RWPE1 (cell line): ENCODE measurements at regions not wholly inside any gene's neighbourhood (a gene's known extent, or its start where the extent isn't known, plus 50 kb on each side); places are given as distances from the start of the nearest gene placed in this dataset.

Experiments used
- CTCF ChIA-PET: fragments of 350-600 bp; sonication (Branson Sonifier 250); formaldehyde crosslinking; extraction: SDS; loops from one replicate; lab custom pipeline; 2021; lab: Yijun Ruan, JAX
- POLR2A ChIA-PET: fragments of 400-600 bp; formaldehyde crosslinking; extraction: SDS; loops from one replicate; lab custom pipeline; 2020; ENCODE audit warnings: antibody characterized with exemption; ENCODE audit not compliant: low non-redundant PET; lab: Yijun Ruan, JAX
- DNase-seq: peaks from one replicate; pipeline ENCODE4 v3.0.0; 2012; ENCODE audit warnings: low spot score
- H3K27ac ChIP-seq: fragments of 450-650 bp; 2 replicates; pipeline ENCODE4 v1.5.1; 2017
- CTCF ChIP-seq: fragments of 450-650 bp; conservative IDR thresholded peaks from 2 replicates; pipeline ENCODE4 v1.5.1; 2017; ENCODE audit warnings: low read depth, mild to moderate bottlenecking

- DNase-seq: no peak
- no peak overlapping the region for H3K27ac ChIP-seq
- CTCF ChIA-PET: no interaction called here
- no peak for TF ChIP-seq CTCF
- POLR2A ChIA-PET: no interaction called here
Observed at GRCh38 chr11:127242676-127243075, 242.1 kb upstream of the KIRREL3 start.

- POLR2A ChIA-PET: no interaction called here
- CTCF ChIA-PET: interaction anchor here (0.7 kb wide), 2 partner anchors 10 to 520 kb away, joined by 3 to 4 read pairs; no protein-coding TSS in a partner anchor
- no peak overlapping the region for H3K27ac ChIP-seq
- peak; percentile 4 for DNase-seq
- TF ChIP-seq CTCF: no peak
Observed at GRCh38 chr11:127238321-127238720, 237.8 kb upstream of the KIRREL3 start.

- TF ChIP-seq CTCF: no peak
- ChIA-PET POLR2A (no interaction called here), CTCF (no interaction called here)
Observed at GRCh38 chr11:127236776-127237175, 236.2 kb upstream of the KIRREL3 start.

GRCh38 chr11:127233998-127234397 lies 233.4 kb upstream of the KIRREL3 start:
- POLR2A ChIA-PET: no interaction called here
- TF ChIP-seq CTCF: no peak
- DNase-seq: no peak
- H3K27ac ChIP-seq: no peak overlapping the region
- CTCF ChIA-PET: no interaction called here

More at GRCh38 chr11:127236776-127237175, 236.2 kb upstream of the KIRREL3 start:
- no peak overlapping the region for H3K27ac ChIP-seq
- no peak for DNase-seq

GRCh38 chr11:127230392-127230791 lies 229.8 kb upstream of the KIRREL3 start:
- ChIA-PET CTCF (no interaction called here), POLR2A (no interaction called here)
- DNase-seq: no peak
- TF ChIP-seq CTCF: no peak
- no peak overlapping the region for H3K27ac ChIP-seq

GRCh38 chr11:127226949-127227348 lies 226.4 kb upstream of the KIRREL3 start:
- POLR2A ChIA-PET: no interaction called here
- TF ChIP-seq CTCF: no peak
- CTCF ChIA-PET: no interaction called here
- no peak overlapping the region for H3K27ac ChIP-seq
- DNase-seq: no peak

GRCh38 chr11:127226380-127226779 lies 225.8 kb upstream of the KIRREL3 start:
- TF ChIP-seq CTCF: no peak
- CTCF ChIA-PET: no interaction called here
- DNase-seq: no peak
- POLR2A ChIA-PET: no interaction called here
- H3K27ac ChIP-seq: no peak overlapping the region
